ENCODE measurements at regions not wholly inside any gene's neighbourhood (a gene's known extent, or its start where the extent isn't known, plus 50 kb on each side); places are given as distances from the start of the nearest gene placed in this dataset.
"Not testable (repeated sequence)": the region's sequence is repeated elsewhere in the genome, so short reads cannot be mapped to it uniquely, and the experiment has no call there.

GRCh38 chr5:28809811-28810750 lies 1771.7 kb upstream of the CDH9 start:
- intact Hi-C loops (cut with DNase I): no loop called here
- H3K27me3 ChIP-seq: no peaks in the 10 kb centered on the region
- no peaks in the 10 kb centered on the region for H3K9me3 ChIP-seq
- H3K36me3 ChIP-seq: no peaks in the 10 kb centered on the region
- TF ChIP-seq CTCF (IDR thresholded peaks at IDR 0.05): no peak
- TF ChIP-seq POLR2A (IDR thresholded peaks at IDR 0.05; ENCODE audit: low read depth): no peak
- TF ChIP-seq POLR2AphosphoS5 (IDR thresholded peaks at IDR 0.05): no peak
- no peak for TF ChIP-seq EP300 (IDR thresholded peaks at IDR 0.05)
- H3K4me1 ChIP-seq: no peaks in the 10 kb centered on the region
- H3K4me3 ChIP-seq: no peak overlapping the region
- no peak for DNase-seq (ENCODE audit: extremely low spot score)
- WGBS: 92% methylated on average over 45 of the region's 56 CpGs
- no peak overlapping the region for H3K27ac ChIP-seq (replicated peaks in 1 of 4)

- Histone ChIP-seq H3K27me3 (no peaks in the 10 kb centered on the region), H3K27ac (replicated peaks in 1 of 4) (no peak overlapping the region), H3K9me3 (no peaks in the 10 kb centered on the region), H3K4me3 (no peak overlapping the region), H3K4me1 (no peaks in the 10 kb centered on the region), H3K36me3 (no peaks in the 10 kb centered on the region)
- 90% methylated on average over 32 of the region's 47 CpGs for WGBS
- TF ChIP-seq CTCF (IDR thresholded peaks at IDR 0.05) (no peak), EP300 (IDR thresholded peaks at IDR 0.05) (no peak), POLR2A (IDR thresholded peaks at IDR 0.05; ENCODE audit: low read depth) (no peak), POLR2AphosphoS5 (IDR thresholded peaks at IDR 0.05) (no peak)
- no peak for DNase-seq (ENCODE audit: extremely low spot score)
- intact Hi-C loops (cut with DNase I): no loop called here
Measured at GRCh38 chr5:28808967-28809810, 1770.8 kb upstream of the CDH9 start.

GRCh38 chr5:28807195-28807729 lies 1768.9 kb upstream of the CDH9 start:
- H3K4me1 ChIP-seq: no peaks in the 10 kb centered on the region
- H3K9me3 ChIP-seq: no peaks in the 10 kb centered on the region
- H3K4me3 ChIP-seq: no peak overlapping the region
- no peak for DNase-seq (ENCODE audit: extremely low spot score)
- no peak overlapping the region for H3K27ac ChIP-seq (replicated peaks in 1 of 4)
- intact Hi-C loops (cut with DNase I): no loop called here
- H3K27me3 ChIP-seq: no peaks in the 10 kb centered on the region
- no peak for TF ChIP-seq CTCF (IDR thresholded peaks at IDR 0.05)
- no peak for TF ChIP-seq POLR2AphosphoS5 (IDR thresholded peaks at IDR 0.05)
- TF ChIP-seq POLR2A (IDR thresholded peaks at IDR 0.05; ENCODE audit: low read depth): no peak
- TF ChIP-seq EP300 (IDR thresholded peaks at IDR 0.05): no peak
- WGBS: 30% methylated on average over 2 of the region's 2 CpGs
- H3K36me3 ChIP-seq: no peaks in the 10 kb centered on the region

- intact Hi-C loops (cut with DNase I); H3K27me3 ChIP-seq; H3K4me3 ChIP-seq; H3K27ac ChIP-seq (replicated peaks in 1 of 4); H3K4me1 ChIP-seq; H3K36me3 ChIP-seq; DNase-seq (ENCODE audit: extremely low spot score); H3K9me3 ChIP-seq: not testable (repeated sequence)
- WGBS: 92% methylated on average over 15 of the region's 16 CpGs
Measured at GRCh38 chr5:28799035-28799434, 1760.6 kb upstream of the CDH9 start.

- Histone ChIP-seq H3K27ac (replicated peaks in 1 of 4) (no peak overlapping the region), H3K36me3 (no peaks in the 10 kb centered on the region), H3K27me3 (no peaks in the 10 kb centered on the region), H3K4me1 (no peaks in the 10 kb centered on the region), H3K9me3 (no peaks in the 10 kb centered on the region), H3K4me3 (no peak overlapping the region)
- DNase-seq (ENCODE audit: extremely low spot score): no peak
- intact Hi-C loops (cut with DNase I): no loop called here
- no peak for TF ChIP-seq POLR2AphosphoS5 (IDR thresholded peaks at IDR 0.05)
- TF ChIP-seq EP300 (IDR thresholded peaks at IDR 0.05): no peak
- TF ChIP-seq CTCF (IDR thresholded peaks at IDR 0.05): no peak
- no peak for TF ChIP-seq POLR2A (IDR thresholded peaks at IDR 0.05; ENCODE audit: low read depth)
Measured at GRCh38 chr5:28788954-28789353, 1750.6 kb upstream of the CDH9 start.
